ENCODE measurements at regions not wholly inside any gene's neighbourhood (a gene's known extent, or its start where the extent isn't known, plus 50 kb on each side); places are given as distances from the start of the nearest gene placed in this dataset.
"Not testable (repeated sequence)": the region's sequence is repeated elsewhere in the genome, so short reads cannot be mapped to it uniquely, and the experiment has no call there.

GRCh38 chr1:185549906-185550305 lies 184.3 kb upstream of the HMCN1 start:
- H3K4me3 ChIP-seq (ENCODE audit: low read length) = no peak overlapping the region
- no peak for TF ChIP-seq CTCF (conservative IDR thresholded peaks at IDR 0.05; ENCODE audit: low read depth, low read length)
- no peak for DNase-seq (ENCODE audit: low read depth)

DNA sequence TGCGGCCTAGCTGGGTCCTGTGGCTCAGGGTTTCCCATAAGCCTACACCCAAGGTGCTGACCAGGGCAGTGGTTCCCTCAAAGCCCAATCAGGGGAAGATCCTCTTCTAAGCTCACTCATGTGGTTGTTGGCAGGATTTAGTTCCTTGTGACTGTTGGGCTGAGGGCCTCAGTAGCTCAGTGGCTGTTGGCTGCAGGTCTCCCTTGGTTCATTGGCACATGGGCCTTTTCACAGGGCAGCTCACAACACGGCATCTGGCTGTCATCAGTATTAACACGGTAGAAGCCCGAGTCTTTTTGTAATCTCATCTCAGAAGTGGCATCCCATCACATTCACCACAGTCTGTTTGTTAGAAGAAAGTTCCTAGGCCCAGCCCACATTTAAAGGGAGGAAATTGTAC lies 188.2 kb upstream of the HMCN1 start:
- no peak overlapping the region for H3K4me3 ChIP-seq (ENCODE audit: low read length)
- no peak for TF ChIP-seq CTCF (conservative IDR thresholded peaks at IDR 0.05; ENCODE audit: low read depth, low read length)
- no peak for DNase-seq (ENCODE audit: low read depth)

- peak; percentile 88 for DNase-seq (ENCODE audit: low read depth)
- no peak for TF ChIP-seq CTCF (conservative IDR thresholded peaks at IDR 0.05; ENCODE audit: low read depth, low read length)
- no peak overlapping the region for H3K4me3 ChIP-seq (ENCODE audit: low read length)
Observed at GRCh38 chr1:185541871-185542301, 192.3 kb upstream of the HMCN1 start.

DNA sequence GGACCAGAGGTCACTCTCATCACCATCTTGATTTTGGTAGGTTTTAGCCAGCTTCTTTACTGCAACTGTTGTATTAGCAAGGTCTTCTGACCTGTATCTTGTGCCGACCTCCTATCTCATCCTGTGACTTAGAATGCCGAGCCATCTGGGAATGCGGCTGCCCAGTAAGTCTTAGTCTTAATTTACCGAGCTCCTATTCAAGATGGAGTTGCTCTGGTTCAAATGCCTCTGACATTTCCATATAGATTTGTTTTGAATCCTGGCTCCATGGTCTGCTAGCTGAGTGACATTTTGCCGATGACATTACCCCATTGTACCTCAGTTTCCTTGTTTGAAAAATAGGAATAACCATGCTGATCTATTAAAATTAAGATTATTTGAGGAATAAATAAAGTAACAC lies 193.9 kb upstream of the HMCN1 start:
- TF ChIP-seq CTCF (conservative IDR thresholded peaks at IDR 0.05; ENCODE audit: low read depth, low read length) = no peak

GRCh38 chr1:185539277-185539943 lies 194.8 kb upstream of the HMCN1 start:
- TF ChIP-seq CTCF (conservative IDR thresholded peaks at IDR 0.05; ENCODE audit: low read depth, low read length) = no peak
- no peak for DNase-seq (ENCODE audit: low read depth)
- no peak overlapping the region for H3K4me3 ChIP-seq (ENCODE audit: low read length)

More for the DNA sequence above, 193.9 kb upstream of the HMCN1 start:
- DNase-seq (ENCODE audit: low read depth) = no peak
- H3K4me3 ChIP-seq (ENCODE audit: low read length) = no peak overlapping the region

GRCh38 chr1:185538309-185538898 lies 195.8 kb upstream of the HMCN1 start:
- not testable (repeated sequence) for DNase-seq (ENCODE audit: low read depth); H3K4me3 ChIP-seq (ENCODE audit: low read length)

DNA sequence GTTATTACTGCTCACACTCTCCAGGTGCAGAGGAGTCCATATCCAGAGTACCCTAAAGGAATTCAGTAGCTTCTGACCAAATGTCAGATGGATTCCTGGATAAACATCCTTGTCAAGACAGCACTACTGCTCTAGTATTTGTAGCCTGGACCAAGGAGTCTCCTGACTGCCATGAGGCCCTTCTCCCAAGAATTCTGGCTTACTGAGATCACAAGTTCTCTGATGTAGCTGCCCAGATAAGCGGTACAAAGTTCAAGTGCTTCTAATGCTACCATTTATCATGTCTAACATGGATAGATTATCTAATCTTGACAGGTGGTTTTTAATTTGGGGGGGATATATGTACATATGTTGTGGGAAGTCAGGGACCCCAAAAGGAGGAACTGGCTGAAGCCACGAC lies 196.6 kb upstream of the HMCN1 start:
- no peak for DNase-seq (ENCODE audit: low read depth)
- no peak for TF ChIP-seq CTCF (conservative IDR thresholded peaks at IDR 0.05; ENCODE audit: low read depth, low read length)
- no peak overlapping the region for H3K4me3 ChIP-seq (ENCODE audit: low read length)
